ENCODE measurements at regions not wholly inside any gene's neighbourhood (a gene's known extent, or its start where the extent isn't known, plus 50 kb on each side); places are given as distances from the start of the nearest gene placed in this dataset.

GRCh38 chr4:120491481-120491880 lies 424.8 kb upstream of the MAD2L1 start (continued):
- TF ChIP-seq ZNF462 (CRISPR knock-in tag; IDR thresholded peaks at IDR 0.05) (no peak), REST (IDR thresholded peaks at IDR 0.05; ENCODE audit: unreplicated experiment) (no peak), STAT1 (IDR thresholded peaks at IDR 0.05; ENCODE audit: unreplicated experiment) (no peak)

GRCh38 chr4:120481756-120482155 lies 415.1 kb upstream of the MAD2L1 start:
- Mint-ChIP-seq H3K4me1 (no peaks in the 10 kb centered on the region), H3K4me3 (no peak overlapping the region), H3K9me3 (peaks cover 3% of the 10 kb centered on the region; the same call in 2 of the 3 replicates), H3K27ac (no peak overlapping the region), H3K36me3 (ENCODE audit: low read depth) (no peaks in the 10 kb centered on the region), H3K27me3 (ENCODE audit: insufficient read depth, low read depth, poor library complexity) (no peaks in the 10 kb centered on the region)
- Histone ChIP-seq H3F3A (replicated peaks; ENCODE audit: low read depth) (no peaks in the 10 kb centered on the region), H3K4me2 (no peak overlapping the region), H3K79me2 (replicated peaks; ENCODE audit: insufficient read depth) (no peaks in the 10 kb centered on the region), H2AFZ (no peak overlapping the region), H3K4me3 (no peak overlapping the region), H3K27me3 (ENCODE audit: insufficient read depth) (no peaks in the 10 kb centered on the region), H4K20me1 (replicated peaks; ENCODE audit: insufficient read depth) (no peaks in the 10 kb centered on the region), H3K9me2 (ENCODE audit: insufficient read depth) (no peaks in the 10 kb centered on the region), H3K27ac (ENCODE audit: low read depth) (no peak overlapping the region), H3K4me1 (ENCODE audit: insufficient read depth) (no peaks in the 10 kb centered on the region), H3K36me3 (ENCODE audit: insufficient read depth) (no peaks in the 10 kb centered on the region)
- ATAC-seq, result no peak
- no peak for DNase-seq (ENCODE audit: low spot score)
- no peak for TF ChIP-seq ZNF331 (CRISPR knock-in tag; IDR thresholded peaks at IDR 0.05; ENCODE audit: low read depth)
- TF ChIP-seq EZH2phosphoT487 (IDR thresholded peaks at IDR 0.05; ENCODE audit: unreplicated experiment), result no peak
- no peak for TF ChIP-seq CTCF (conservative IDR thresholded peaks at IDR 0.05; ENCODE audit: low read depth in 2 of 2)
- TF ChIP-seq ETS1 (IDR thresholded peaks at IDR 0.05), result no peak
- no peak for TF ChIP-seq NANOG (IDR thresholded peaks at IDR 0.05; ENCODE audit: borderline replicate concordance)
- no peak for TF ChIP-seq STAT1 (IDR thresholded peaks at IDR 0.05; ENCODE audit: unreplicated experiment)
- no peak for TF ChIP-seq EZH2 (IDR thresholded peaks at IDR 0.05; ENCODE audit: low read depth, unreplicated experiment)
- TF ChIP-seq ZNF114 (CRISPR knock-in tag; IDR thresholded peaks at IDR 0.05), result no peak
- TF ChIP-seq POLR2AphosphoS5 (IDR thresholded peaks at IDR 0.05; ENCODE audit: low read depth), result no peak
